Lung (tissue), 11 donors: ENCODE measurements at regions not wholly inside any gene's neighbourhood (a gene's known extent, or its start where the extent isn't known, plus 50 kb on each side); places are given as distances from the start of the nearest gene placed in this dataset.

Experiments
- ATAC-seq: fragments of 200-7000 bp; cut with Tn5 transposase; one replicate; pipeline ENCODE4 v1.9.1; 2020; ENCODE audit warnings: moderate number of reproducible peaks; ENCODE audit not compliant: insufficient read depth, low FRiP score
- DNase-seq, 3 donors: peaks; one replicate each; pipeline ENCODE4 v3.0.0-alpha.2; 2013 to 2017
- H3K27ac ChIP-seq, 2 donors: one replicate each; pipeline ENCODE4 v1.5.1; 2013; ENCODE audit warnings: mild to moderate bottlenecking in 2 of 2, moderate library complexity in 2 of 2, control low read depth in 1 of 2, inconsistent platforms in 1 of 2, low read depth in 1 of 2, low read length in 1 of 2
- H3K27me3 ChIP-seq, 3 donors: one replicate each; pipeline ENCODE4 v1.5.1; 2013; ENCODE audit warnings: low read length in 2 of 3; ENCODE audit not compliant: control insufficient read depth in 3 of 3, insufficient read depth in 3 of 3
- H3K36me3 ChIP-seq, 4 donors: one replicate each; pipeline ENCODE4 v1.5.1; 2013; ENCODE audit warnings: low read length in 4 of 4, mild to moderate bottlenecking in 1 of 4, moderate library complexity in 1 of 4; ENCODE audit not compliant: control insufficient read depth in 4 of 4, insufficient read depth in 4 of 4
- H3K4me1 ChIP-seq, 5 donors: one replicate each; pipeline ENCODE4 v1.5.1; 2013; ENCODE audit warnings: low read length in 5 of 5, mild to moderate bottlenecking in 2 of 5, moderate library complexity in 1 of 5; ENCODE audit not compliant: control insufficient read depth in 5 of 5, insufficient read depth in 5 of 5
- H3K4me3 ChIP-seq: one replicate; pipeline ENCODE4 v1.5.1; 2013; ENCODE audit warnings: mild to moderate bottlenecking, control low read depth, moderate library complexity
- H3K9ac ChIP-seq, 2 donors: one replicate each; pipeline ENCODE4 v1.5.1; 2013; ENCODE audit warnings: low read length in 2 of 2, control low read depth in 1 of 2; ENCODE audit not compliant: insufficient read depth in 1 of 2
- H3K9me3 ChIP-seq, 4 donors: one replicate each; pipeline ENCODE4 v1.5.1; 2013; ENCODE audit warnings: low read length in 3 of 4, mild to moderate bottlenecking in 1 of 4, moderate library complexity in 1 of 4; ENCODE audit not compliant: control insufficient read depth in 4 of 4, insufficient read depth in 3 of 4
- WGBS, 2 donors: extraction: QIAGEN DNeasy Blood & Tissue Kit; methylation state at CpG; one replicate each; pipeline ENCODE4 v1.1.7; 2013; 5-methylcytosine and 5-hydroxymethylcytosine counted together
- TF ChIP-seq, protein P1 (sequence below): IDR thresholded peaks from 2 replicates; pipeline ENCODE4 v1.5.1; 2012; ENCODE audit warnings: mild to moderate bottlenecking; ENCODE audit errors: control extremely low read depth, extremely low read depth
- donor health status: control.
- donor health status: control.
- donor health status: Bipolar disorder and iron deficiency.
- donor health status: healthy.
- donor health status: DM: yes; HTN: yes; CAD: no.

DNA sequence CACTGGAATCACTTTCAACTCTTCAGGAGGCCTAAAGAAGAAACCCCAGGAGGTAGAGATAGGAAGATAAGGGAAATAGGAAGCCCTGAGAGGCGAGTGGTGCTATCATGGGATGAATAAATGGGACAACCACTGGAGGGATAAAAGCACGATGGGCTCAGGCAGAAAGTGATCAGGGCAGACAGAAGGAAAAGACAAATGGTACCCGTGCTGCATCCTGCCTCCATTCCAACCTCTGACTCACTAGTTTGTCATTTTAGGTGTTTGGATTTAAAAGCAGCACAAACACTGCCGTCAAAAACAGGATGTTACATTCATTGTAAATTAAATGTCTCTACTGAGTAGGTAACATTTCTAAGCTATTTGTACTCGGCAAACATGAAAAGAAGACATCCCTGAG, 314.3 kb upstream of the HTR2A start:
- Histone ChIP-seq H3K4me1 (no peaks in the 10 kb centered on the region), H3K27me3 (no peaks in the 10 kb centered on the region), H3K4me3 (no peak overlapping the region), H3K36me3 (no peaks in the 10 kb centered on the region), H3K9me3 (no peaks in the 10 kb centered on the region), H3K9ac (no peak overlapping the region), H3K27ac (no peak overlapping the region)
- TF ChIP-seq, protein P1, sequence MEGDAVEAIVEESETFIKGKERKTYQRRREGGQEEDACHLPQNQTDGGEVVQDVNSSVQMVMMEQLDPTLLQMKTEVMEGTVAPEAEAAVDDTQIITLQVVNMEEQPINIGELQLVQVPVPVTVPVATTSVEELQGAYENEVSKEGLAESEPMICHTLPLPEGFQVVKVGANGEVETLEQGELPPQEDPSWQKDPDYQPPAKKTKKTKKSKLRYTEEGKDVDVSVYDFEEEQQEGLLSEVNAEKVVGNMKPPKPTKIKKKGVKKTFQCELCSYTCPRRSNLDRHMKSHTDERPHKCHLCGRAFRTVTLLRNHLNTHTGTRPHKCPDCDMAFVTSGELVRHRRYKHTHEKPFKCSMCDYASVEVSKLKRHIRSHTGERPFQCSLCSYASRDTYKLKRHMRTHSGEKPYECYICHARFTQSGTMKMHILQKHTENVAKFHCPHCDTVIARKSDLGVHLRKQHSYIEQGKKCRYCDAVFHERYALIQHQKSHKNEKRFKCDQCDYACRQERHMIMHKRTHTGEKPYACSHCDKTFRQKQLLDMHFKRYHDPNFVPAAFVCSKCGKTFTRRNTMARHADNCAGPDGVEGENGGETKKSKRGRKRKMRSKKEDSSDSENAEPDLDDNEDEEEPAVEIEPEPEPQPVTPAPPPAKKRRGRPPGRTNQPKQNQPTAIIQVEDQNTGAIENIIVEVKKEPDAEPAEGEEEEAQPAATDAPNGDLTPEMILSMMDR, result no peak
- DNase-seq (no peak), ATAC-seq (no peak)
- WGBS, 2 donors, result 38 to 57% methylated on average over 5 of the region's 5 CpGs

GRCh38 chr13:47206111-47206510, 309.3 kb upstream of the HTR2A start:
- Histone ChIP-seq H3K27me3 (no peaks in the 10 kb centered on the region), H3K9me3 (peaks cover 0 to 2% (median 0%) of the 10 kb centered on the region in 4 donors), H3K27ac (no peak overlapping the region), H3K9ac (no peak overlapping the region), H3K36me3 (no peaks in the 10 kb centered on the region), H3K4me1 (no peaks in the 10 kb centered on the region), H3K4me3 (no peak overlapping the region)
- DNase-seq (no peak), ATAC-seq (no peak)
- TF ChIP-seq, protein P1, result no peak
- WGBS, 2 donors, result 66 to 88% methylated on average over 3 of the region's 3 CpGs

DNA sequence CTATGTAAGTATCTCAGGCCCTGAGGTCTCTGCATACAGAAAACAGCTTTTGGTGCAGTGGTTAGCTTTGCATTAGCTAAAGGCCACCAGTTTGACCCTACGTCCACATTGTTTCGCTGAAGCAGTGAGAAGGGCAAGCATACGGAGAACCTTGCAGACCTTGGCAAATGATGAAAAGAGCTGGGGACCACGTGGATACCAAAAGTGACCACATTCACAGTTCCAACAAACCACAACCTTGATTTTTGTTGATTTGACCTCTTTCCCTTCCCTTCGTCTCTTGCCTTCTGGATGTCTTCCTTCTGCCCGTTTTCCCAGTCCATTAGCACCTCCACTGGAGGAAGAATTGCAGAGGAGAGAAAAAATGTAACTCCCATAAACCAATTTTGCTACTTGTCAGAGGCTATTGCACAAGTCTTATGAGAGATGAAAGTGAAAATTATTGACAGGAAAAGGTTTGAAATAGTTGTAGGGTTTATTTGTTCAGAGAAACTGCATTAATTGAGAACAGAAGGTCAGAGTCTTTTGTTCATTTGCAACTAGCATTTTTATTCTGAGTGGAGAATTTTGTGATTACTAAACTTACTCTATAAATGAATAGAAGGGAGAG, 293.9 kb upstream of the HTR2A start:
- TF ChIP-seq, protein P1, result no peak
- H3K27me3 ChIP-seq, result no peaks in the 10 kb centered on the region
- H3K4me3 ChIP-seq, result no peak overlapping the region
- no peak for DNase-seq
- no peak for ATAC-seq
- no peak overlapping the region for H3K9ac ChIP-seq
- H3K36me3 ChIP-seq, result no peaks in the 10 kb centered on the region
- H3K27ac ChIP-seq, result no peak overlapping the region
- H3K9me3 ChIP-seq, result no peaks in the 10 kb centered on the region
- no peaks in the 10 kb centered on the region for H3K4me1 ChIP-seq
- 70 to 81% methylated on average over 6 of the region's 6 CpGs for WGBS, 2 donors

- TF ChIP-seq, protein P1, result no peak
- Histone ChIP-seq H3K4me3 (no peak overlapping the region), H3K36me3 (no peaks in the 10 kb centered on the region), H3K4me1 (no peaks in the 10 kb centered on the region), H3K27ac (no peak overlapping the region), H3K9me3 (no peaks in the 10 kb centered on the region), H3K27me3 (no peaks in the 10 kb centered on the region), H3K9ac (no peak overlapping the region)
- ATAC-seq, result no peak
- DNase-seq, result no peak
- 60 to 66% methylated on average over 3 of the region's 3 CpGs for WGBS, 2 donors
Measured at GRCh38 chr13:47188802-47189201, 291.9 kb upstream of the HTR2A start.
